SK-N-MC (cell line): ENCODE measurements at regions not wholly inside any gene's neighbourhood (a gene's known extent, or its start where the extent isn't known, plus 50 kb on each side); places are given as distances from the start of the nearest gene placed in this dataset.

Experiments
- EZH2 ChIP-seq: fragments of 200-600 bp; sonication (generic); IDR thresholded peaks from one replicate; pipeline ENCODE4 v1.6.1; 2017; ENCODE audit warnings: antibody characterized with exemption
- FOXP2 ChIP-seq: optimal IDR thresholded peaks from 2 replicates; pipeline ENCODE3; 2011; ENCODE audit warnings: mild to moderate bottlenecking, moderate library complexity; ENCODE audit not compliant: insufficient read depth; ENCODE audit errors: extremely low read length, control extremely low read depth
- POLR2AphosphoS5 ChIP-seq: IDR thresholded peaks from 2 replicates; pipeline ENCODE4 v1.6.1; 2012; ENCODE audit warnings: mild to moderate bottlenecking, low read depth, low read length, borderline replicate concordance

DNA sequence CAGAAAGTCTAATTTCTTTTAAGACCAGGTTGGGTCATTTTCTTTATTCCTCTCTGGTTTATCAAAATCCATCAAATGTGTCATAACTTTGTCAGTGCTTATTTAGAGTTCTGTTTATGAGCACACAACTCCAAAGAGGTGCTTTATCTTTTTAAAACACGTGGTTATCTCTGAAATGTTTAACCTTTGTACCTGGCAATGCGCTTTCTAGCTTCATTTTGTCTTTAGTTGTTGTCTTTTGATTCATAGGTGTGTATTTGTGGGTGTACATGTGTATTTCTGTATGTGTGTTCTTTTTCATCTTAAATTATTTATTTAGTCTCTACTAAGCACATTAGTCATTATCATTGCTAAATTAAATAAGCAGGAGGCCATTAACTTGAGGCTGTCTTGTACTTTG, 251.4 kb downstream of the JRKL start:
- no peak for TF ChIP-seq EZH2
- no peak for TF ChIP-seq POLR2AphosphoS5
- TF ChIP-seq FOXP2, result no peak
